ENCODE measurements at regions not wholly inside any gene's neighbourhood (a gene's known extent, or its start where the extent isn't known, plus 50 kb on each side); places are given as distances from the start of the nearest gene placed in this dataset.

DNA sequence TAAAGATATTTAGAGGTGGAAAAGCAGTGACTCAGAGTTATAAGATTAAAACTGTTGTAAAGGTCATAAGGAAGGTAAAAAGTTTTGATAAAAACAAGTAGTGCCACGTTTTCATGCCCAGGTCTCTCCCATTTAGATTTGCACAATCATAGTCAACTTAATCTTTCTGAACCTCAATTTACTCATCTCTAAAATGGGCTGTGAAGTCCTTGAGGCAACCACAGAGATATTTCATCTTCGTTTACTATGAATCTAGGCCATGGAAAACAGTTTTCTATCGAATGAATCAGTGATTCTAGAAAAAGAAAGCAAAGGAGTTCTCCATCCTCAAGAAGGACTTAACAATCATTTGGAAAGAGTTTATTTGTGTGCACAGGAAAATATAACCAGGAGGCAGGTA, 190.2 kb downstream of the EDN1 start:
- H3K27ac ChIP-seq, result no peak overlapping the region
- TF ChIP-seq, protein P1, sequence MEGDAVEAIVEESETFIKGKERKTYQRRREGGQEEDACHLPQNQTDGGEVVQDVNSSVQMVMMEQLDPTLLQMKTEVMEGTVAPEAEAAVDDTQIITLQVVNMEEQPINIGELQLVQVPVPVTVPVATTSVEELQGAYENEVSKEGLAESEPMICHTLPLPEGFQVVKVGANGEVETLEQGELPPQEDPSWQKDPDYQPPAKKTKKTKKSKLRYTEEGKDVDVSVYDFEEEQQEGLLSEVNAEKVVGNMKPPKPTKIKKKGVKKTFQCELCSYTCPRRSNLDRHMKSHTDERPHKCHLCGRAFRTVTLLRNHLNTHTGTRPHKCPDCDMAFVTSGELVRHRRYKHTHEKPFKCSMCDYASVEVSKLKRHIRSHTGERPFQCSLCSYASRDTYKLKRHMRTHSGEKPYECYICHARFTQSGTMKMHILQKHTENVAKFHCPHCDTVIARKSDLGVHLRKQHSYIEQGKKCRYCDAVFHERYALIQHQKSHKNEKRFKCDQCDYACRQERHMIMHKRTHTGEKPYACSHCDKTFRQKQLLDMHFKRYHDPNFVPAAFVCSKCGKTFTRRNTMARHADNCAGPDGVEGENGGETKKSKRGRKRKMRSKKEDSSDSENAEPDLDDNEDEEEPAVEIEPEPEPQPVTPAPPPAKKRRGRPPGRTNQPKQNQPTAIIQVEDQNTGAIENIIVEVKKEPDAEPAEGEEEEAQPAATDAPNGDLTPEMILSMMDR (IDR thresholded peaks at IDR 0.05), result no peak
- no peak for DNase-seq (ENCODE audit: low spot score)
- no peak overlapping the region for H3K4me3 ChIP-seq

DNA sequence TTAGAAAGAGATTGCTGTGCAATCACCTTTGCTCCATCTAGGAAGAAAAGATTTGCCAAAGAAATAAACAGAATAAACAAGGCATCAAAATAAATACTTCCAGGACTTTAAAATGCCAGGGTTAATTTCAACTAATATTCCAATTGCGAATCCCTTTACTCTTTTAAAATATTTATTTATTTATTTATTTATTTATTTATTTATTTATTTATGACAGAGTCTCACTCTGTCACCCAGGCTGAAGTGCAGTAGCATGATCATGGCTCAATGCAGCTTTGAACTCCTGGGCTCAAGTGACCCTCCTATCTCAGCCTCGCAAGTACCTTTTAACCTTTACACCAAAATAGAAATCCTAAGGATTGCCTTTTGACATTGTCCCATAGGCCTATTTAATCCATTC, 191.1 kb downstream of the EDN1 start:
- no peak overlapping the region for H3K27ac ChIP-seq
- TF ChIP-seq, protein P1 (IDR thresholded peaks at IDR 0.05), result no peak
- no peak overlapping the region for H3K4me3 ChIP-seq
- no peak for DNase-seq (ENCODE audit: low spot score)

DNA sequence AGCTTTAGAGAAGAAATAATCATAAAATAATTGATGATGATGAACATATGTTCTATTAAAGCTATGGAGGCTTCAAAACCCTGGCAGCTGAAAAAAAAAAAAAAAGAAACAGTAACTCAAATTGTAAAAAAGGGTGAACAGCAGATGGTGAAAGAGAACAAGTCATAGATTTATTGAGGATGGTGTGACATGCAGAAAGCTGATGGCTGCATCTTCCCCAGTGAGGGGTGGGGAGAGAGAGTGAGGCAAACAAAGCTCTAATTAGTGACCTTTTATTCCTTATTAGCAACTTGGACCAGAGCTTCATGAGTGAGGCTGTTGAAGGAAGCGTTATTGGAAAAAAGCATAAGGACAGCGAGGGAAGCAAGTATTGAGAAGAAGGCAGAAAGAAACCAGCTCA, 191.7 kb downstream of the EDN1 start:
- DNase-seq (ENCODE audit: low spot score), result no peak
- no peak overlapping the region for H3K4me3 ChIP-seq
- TF ChIP-seq, protein P1 (IDR thresholded peaks at IDR 0.05), result no peak
- H3K27ac ChIP-seq, result no peak overlapping the region

DNA sequence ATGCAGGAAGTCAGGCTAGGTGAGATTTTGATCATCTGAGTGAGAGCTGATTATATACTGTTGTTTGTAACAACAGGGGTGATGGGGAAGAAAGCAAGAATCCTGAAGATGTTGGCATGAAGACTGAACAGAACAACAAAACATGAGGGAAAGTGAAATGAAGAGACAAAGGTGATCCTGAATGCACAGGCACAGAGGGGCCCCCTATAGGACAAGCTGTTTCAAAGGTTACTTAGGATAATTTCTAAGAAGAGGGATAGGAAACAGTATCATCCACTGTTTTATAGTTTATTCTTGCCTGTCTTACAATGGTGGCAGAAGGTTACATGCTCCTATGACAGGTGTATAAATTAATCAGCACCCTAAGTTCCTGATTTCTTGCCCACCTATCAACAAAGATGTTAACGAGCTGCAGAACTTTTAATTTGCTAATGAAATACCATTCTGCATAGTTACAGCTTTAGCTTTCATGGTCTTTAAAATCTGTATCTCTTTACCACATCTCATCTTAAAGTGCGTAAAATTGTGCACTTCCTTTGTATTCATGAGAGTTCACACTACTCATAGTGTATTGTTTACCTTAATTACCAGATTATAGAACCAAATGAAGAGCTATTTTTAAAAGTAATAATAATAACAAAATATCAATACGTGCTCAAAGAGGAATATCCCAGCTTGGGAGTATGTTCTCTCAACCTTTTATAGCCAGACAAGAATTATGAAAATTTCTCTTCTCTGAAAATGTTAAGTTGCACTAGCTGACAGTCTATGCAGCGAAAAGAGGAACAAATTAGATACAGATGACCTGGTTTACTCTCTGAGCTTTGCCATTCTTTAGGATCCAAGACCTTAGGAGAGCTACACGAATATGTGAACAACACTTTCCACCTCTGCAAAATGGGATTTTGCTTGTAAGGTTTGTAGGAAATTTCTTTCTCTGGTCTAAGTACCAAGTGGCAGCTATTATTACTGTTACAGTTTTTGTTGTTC, 192.5 kb downstream of the EDN1 start:
- TF ChIP-seq, protein P1 (IDR thresholded peaks at IDR 0.05), result no peak
- DNase-seq (ENCODE audit: low spot score), result no peak
- Histone ChIP-seq H3K27ac (no peak overlapping the region), H3K4me3 (no peak overlapping the region)

DNA sequence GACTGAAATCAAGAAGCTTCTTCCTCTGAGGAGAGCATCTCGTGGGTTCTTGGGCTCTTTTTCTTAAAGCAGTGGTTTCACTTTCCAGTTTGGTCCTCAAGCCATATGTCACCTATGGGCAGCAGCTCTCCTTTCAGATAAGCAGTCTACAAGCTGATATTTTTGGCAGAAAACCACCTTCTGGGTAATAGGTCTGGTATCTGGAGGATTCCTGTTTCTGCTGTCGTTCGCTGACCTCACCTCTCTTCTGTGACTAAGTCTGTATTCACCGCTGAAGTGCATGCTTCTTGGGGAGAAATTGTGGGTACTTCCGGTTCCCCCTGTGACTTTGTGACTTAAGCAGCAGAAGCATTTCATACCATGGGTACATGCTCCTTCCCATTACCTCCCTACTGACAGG, 193.6 kb downstream of the EDN1 start:
- TF ChIP-seq, protein P1 (IDR thresholded peaks at IDR 0.05), result no peak
- no peak for DNase-seq (ENCODE audit: low spot score)
- Histone ChIP-seq H3K4me3 (peak overlapping the region; percentile 30), H3K27ac (peak overlapping the region in 1 of 2 donors; percentile 5)

DNA sequence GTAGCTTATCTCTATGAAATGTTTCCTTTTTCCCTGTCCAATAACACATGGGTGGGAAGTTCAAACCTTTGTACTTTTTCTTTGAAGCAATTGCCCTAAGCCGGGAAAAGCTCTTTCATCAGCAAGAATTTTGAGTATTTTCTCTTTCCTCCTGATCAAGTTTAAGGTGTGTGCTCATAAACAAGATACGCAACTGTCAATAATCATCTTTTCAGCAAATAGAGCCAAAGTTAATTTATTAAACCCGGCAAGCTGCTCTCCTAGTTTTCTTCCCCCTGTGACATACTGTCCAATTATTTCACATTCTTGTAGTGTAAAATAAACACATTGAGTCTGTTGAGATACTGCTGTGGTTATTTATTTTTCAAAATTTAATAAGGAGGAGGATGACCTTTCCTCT, 194.4 kb downstream of the EDN1 start:
- Histone ChIP-seq H3K4me3 (no peak overlapping the region), H3K27ac (no peak overlapping the region)
- DNase-seq (ENCODE audit: low spot score), result no peak
- TF ChIP-seq, protein P1 (IDR thresholded peaks at IDR 0.05), result no peak

DNA sequence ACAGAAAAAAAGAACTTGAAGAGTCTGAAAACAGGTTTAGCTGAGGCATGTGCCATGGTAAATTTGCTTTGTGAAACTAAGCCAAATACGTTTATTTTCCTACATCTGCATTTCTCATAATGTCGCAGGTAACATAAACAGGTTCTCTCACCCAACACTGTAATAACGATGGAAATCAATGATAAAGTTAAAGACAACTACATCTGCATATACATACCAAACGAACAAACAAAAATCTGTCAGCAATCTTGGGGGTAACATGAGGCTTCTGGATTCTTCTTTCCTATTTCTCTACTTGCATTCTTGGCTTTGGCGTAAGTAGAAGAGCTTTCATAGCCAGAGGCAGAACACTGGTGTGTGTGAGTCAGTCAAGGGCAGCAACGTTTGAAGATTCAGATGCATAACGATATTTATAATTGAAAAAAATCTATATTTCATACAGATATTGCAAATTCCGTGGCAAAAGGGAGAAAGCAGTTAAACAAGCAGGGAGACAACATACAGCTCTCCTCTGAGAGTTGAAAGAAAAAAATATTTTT, 195.1 kb downstream of the EDN1 start:
- Histone ChIP-seq H3K4me3 (no peak overlapping the region), H3K27ac (no peak overlapping the region)
- DNase-seq (ENCODE audit: low spot score), result no peak
- TF ChIP-seq, protein P1 (IDR thresholded peaks at IDR 0.05), result no peak

Measured in coronary artery (tissue), 2 donors.